GM12873 (cell line): ENCODE measurements at regions not wholly inside any gene's neighbourhood (a gene's known extent, or its start where the extent isn't known, plus 50 kb on each side); places are given as distances from the start of the nearest gene placed in this dataset.

Experiments used
- TF ChIP-seq, protein P1 (sequence below): IDR thresholded peaks from 2 replicates; pipeline ENCODE4 v1.5.1; 2012; ENCODE audit warnings: low read depth, mild to moderate bottlenecking, moderate library complexity, low read length, control low read depth; ENCODE audit not compliant: insufficient read depth; ENCODE audit errors: missing control alignments

DNA sequence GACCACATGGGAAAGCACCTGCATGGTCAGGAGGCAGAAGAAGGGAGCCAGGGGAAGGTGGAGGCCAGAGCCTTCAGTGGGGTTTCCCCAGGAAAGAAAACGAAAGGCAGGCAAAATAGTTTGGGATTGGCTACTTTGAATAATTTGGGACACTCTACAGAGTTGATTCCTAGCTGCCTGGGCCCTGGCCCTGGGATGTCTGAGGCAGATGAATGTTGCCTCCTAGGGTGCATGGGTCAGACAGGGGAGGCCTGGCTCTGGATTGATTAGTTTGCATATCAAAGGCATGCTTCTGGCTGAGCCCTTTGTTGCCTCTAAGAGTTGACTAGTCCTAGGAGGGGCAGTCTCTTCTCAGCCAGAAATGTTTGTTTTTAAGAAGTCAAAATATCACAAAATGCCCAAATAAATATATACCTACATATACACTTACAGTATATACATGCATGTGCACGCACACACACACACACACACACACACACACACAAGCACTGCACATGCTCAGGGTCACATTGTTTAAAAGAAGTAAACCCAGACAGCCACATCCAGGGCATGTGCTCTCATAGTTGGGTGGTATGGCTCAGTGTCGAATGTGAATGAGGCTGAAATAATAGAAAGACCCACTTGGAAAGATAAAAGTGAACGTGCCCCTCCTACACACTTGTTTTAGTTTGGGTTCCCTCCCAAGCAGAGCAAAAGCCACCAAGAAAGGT lies 184.2 kb downstream of the GPAM start:
- TF ChIP-seq, protein P1, sequence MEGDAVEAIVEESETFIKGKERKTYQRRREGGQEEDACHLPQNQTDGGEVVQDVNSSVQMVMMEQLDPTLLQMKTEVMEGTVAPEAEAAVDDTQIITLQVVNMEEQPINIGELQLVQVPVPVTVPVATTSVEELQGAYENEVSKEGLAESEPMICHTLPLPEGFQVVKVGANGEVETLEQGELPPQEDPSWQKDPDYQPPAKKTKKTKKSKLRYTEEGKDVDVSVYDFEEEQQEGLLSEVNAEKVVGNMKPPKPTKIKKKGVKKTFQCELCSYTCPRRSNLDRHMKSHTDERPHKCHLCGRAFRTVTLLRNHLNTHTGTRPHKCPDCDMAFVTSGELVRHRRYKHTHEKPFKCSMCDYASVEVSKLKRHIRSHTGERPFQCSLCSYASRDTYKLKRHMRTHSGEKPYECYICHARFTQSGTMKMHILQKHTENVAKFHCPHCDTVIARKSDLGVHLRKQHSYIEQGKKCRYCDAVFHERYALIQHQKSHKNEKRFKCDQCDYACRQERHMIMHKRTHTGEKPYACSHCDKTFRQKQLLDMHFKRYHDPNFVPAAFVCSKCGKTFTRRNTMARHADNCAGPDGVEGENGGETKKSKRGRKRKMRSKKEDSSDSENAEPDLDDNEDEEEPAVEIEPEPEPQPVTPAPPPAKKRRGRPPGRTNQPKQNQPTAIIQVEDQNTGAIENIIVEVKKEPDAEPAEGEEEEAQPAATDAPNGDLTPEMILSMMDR = no peak

DNA sequence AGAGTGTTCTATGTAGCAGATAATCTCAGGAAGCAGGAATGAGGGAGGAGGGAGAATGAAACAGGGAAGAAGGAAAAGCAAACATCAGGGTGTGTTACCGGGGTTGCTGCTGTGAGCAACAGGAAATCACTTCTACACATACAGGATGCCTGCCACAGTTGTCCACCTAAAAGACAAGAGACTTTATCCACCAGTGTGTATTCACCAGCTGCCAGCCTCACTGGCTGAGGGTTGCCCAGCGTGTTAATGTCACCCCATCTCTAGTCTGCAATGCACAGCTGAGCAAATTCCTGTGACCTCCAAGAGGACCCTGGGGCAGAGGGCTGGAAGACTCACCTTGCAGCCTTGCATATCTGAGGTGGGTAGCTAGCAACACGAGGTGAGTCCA lies 183.7 kb downstream of the GPAM start:
- TF ChIP-seq, protein P1 = no peak

DNA sequence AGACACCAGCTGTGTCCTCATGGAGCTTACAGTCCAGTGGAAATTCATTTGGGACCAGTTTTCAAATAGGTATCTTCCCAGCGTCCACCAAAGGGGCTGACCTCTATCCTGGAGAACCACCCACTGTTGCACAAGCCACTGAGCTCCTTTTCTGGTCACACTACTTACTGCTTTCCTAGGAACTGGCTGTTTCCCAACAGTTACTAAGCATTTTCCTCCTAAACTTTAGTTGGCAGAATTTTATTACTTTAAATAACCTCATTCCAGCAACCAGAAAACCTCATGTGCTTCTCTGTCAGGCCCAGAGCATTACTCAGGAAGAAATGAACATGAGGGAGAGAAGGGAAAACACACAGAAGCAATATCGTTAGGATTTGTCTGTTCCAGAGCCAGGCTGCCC lies 183.1 kb downstream of the GPAM start:
- TF ChIP-seq, protein P1 = no peak

DNA sequence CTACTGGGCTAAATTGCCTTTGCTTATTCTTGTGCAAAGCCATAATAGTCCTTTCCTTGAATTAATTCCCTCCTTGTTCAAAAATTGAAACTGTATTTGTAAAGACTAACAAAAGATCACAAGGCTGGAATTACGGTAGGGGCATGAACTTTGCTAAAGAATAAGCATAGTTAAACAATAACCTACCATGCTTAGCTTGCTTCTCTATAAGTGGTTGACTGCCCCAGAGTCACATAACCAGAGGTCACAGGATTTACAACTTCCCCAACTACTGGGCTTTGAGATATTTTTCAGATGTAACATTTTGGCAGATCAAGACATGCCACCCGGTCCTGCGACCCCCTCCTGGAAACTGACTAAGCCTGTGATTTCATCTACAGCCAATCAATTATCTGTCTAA lies 181.4 kb downstream of the GPAM start:
- TF ChIP-seq, protein P1 = no peak

DNA sequence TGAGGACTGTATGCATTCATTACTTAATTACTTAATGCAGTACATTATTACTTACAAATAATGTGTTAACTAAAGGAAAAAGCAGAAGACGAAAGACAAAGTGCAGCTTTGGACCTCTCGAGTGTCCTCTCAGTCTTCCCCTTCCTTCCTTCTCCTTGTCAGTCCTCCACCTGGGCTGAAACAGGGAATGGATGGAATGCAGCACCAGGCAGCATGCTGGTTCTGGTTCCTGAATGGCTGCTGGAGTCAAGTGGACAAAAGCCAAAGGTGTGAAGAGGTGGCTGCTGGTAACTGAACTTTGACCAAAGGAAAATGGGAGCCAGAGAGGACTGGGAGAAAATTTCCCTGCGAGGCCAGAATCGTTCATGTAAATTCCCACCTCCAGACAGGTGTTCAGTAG lies 179.5 kb downstream of the GPAM start:
- TF ChIP-seq, protein P1 = no peak

DNA sequence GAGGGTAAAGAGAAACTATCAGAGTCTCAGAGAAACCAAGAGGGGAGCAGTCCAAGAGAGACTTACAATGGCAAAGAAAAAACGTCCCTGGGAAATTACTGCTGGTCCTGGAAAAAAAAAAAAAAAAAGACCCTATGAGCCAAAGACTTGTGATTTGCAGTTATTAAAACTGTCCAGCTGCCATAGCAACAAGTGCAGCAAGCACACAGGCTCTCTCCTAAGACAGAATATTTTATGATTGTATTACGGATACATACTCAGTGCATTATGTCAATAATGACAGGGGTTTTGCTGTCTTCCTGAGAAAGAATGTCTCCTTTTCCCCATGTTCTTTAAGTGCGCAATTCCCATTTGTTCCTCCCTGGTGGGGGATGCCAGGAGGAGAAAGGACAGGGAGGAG lies 178.5 kb downstream of the GPAM start:
- TF ChIP-seq, protein P1 = no peak

DNA sequence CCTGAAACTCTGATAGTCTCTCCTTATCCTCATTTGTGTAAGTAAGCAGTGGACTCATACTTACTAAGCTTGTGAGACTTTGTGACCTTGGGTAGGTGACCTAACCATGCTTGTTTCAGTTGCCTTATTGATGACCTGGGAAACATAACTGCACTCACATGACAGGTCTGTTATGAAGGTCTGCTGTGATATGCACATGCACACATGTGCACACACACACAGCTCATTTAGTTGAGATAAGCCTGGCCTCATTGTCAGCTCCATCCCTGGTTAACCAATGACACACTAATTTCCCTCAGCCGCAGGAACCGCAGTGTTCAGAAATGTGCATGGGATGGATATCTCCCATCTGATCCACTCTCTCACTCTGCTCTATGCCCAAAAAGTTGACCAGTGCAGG lies 177.2 kb downstream of the GPAM start:
- TF ChIP-seq, protein P1 = no peak
